Psoas muscle (tissue), 7 donors: ENCODE measurements at regions not wholly inside any gene's neighbourhood (a gene's known extent, or its start where the extent isn't known, plus 50 kb on each side); places are given as distances from the start of the nearest gene placed in this dataset.
"Not testable (repeated sequence)": the region's sequence is repeated elsewhere in the genome, so short reads cannot be mapped to it uniquely, and the experiment has no call there.

Experiments
- ATAC-seq, 4 donors: fragments of 200-7000 bp; cut with Tn5 transposase; one replicate each; pipeline ENCODE4 v1.9.1; 2020; ENCODE audit warnings: moderate library complexity in 3 of 4, mild to moderate bottlenecking in 2 of 4
- DNase-seq, 2 donors: peaks; one replicate each; pipeline ENCODE4 v3.0.0-alpha.2; 2020
- H3K27ac ChIP-seq: fragments of 200-600 bp; one replicate; pipeline ENCODE4 v1.8.0; 2022
- H3K27me3 ChIP-seq, 3 donors: fragments of 200-600 bp in 1 of 3; one replicate each; pipeline versions ENCODE4 v1.6.1 to v1.8.0; 2013 to 2022; ENCODE audit warnings: low read length in 2 of 3, mild to moderate bottlenecking in 2 of 3, moderate library complexity in 1 of 3; ENCODE audit not compliant: insufficient read depth in 3 of 3
- H3K36me3 ChIP-seq, 2 donors: fragments of 200-600 bp in 1 of 2; one replicate each; pipeline versions ENCODE4 v1.6.1 to v1.8.0; 2013 to 2022; ENCODE audit warnings: low read depth in 1 of 2, mild to moderate bottlenecking in 1 of 2, moderate library complexity in 1 of 2; ENCODE audit not compliant: insufficient read depth in 1 of 2
- H3K4me1 ChIP-seq: fragments of 200-600 bp; one replicate; pipeline ENCODE4 v1.8.0; 2022
- H3K4me3 ChIP-seq: fragments of 200-600 bp; one replicate; pipeline ENCODE4 v1.8.0; 2022; ENCODE audit warnings: mild to moderate bottlenecking
- H3K9me3 ChIP-seq: fragments of 200-600 bp; one replicate; pipeline ENCODE4 v1.8.0; 2022
- CTCF ChIP-seq: fragments of 200-600 bp; IDR thresholded peaks from one replicate; pipeline ENCODE4 v1.8.0; 2022; ENCODE audit warnings: antibody characterized with exemption
- WGBS, 3 donors: extraction: QIAGEN DNeasy Blood & Tissue Kit; methylation state at CpG; one replicate each; pipeline versions ENCODE4 v1.1.6 to v1.1.7; 2013; 5-methylcytosine and 5-hydroxymethylcytosine counted together
- intact Hi-C, 2 donors: fragments of 100-400 bp; cut with DNase I; formaldehyde crosslinking; loops; one replicate each; pipeline versions ENCODE4 v1.11.0 to v1.14.2; 2022
- donor health status: healthy with polysubstance abuse.
- donor health status: DM: no; HTN: no; CAD: no; lungs with moderate emphysema.
- donor health status: Bipolar disorder and iron deficiency.
- donor health status: healthy.
- donor health status: DM: yes; HTN: yes; CAD: no.
- donor health status: DM: no; HTN: no; CAD: no.
- donor health status: DM: yes; HTN: yes; CAD: no.

- Histone ChIP-seq H3K4me3 (no peak overlapping the region), H3K27me3 (peaks cover 0 to 13% (median 1%) of the 10 kb centered on the region in 3 donors), H3K27ac (no peak overlapping the region), H3K4me1 (no peaks in the 10 kb centered on the region), H3K9me3 (no peaks in the 10 kb centered on the region), H3K36me3 (no peaks in the 10 kb centered on the region)
- TF ChIP-seq CTCF: no peak
- ATAC-seq (no peak), DNase-seq (no peak)
- intact Hi-C loops: no loop called here
- 56 to 69% (median 61%) methylated on average over 13 to 14 of the region's 14 CpGs for WGBS, 3 donors
Measured at GRCh38 chr4:3605491-3605890, 73.3 kb upstream of the LRPAP1 start.

- WGBS, 3 donors: 72 to 81% (median 78%) methylated on average over 11 of the region's 11 CpGs
- H3K36me3 ChIP-seq, DNase-seq, H3K4me3 ChIP-seq, H3K9me3 ChIP-seq, intact Hi-C loops, ATAC-seq, H3K4me1 ChIP-seq, H3K27ac ChIP-seq: not testable (repeated sequence)
- H3K27me3 ChIP-seq: peaks cover 0 to 13% (median 1%) of the 10 kb centered on the region in 3 donors
Measured at GRCh38 chr4:3602886-3603645, 70.8 kb upstream of the LRPAP1 start.

- peaks cover 0 to 13% (median 1%) of the 10 kb centered on the region in 3 donors for H3K27me3 ChIP-seq
- H3K36me3 ChIP-seq: no peaks in the 10 kb centered on the region
- 89 to 98% (median 94%) methylated on average over 3 of the region's 3 CpGs for WGBS, 3 donors
- DNase-seq: no peak
- no peak overlapping the region for H3K27ac ChIP-seq
- no peaks in the 10 kb centered on the region for H3K4me1 ChIP-seq
- ATAC-seq: no peak
- TF ChIP-seq CTCF: no peak
- intact Hi-C loops: no loop called here
- no peak overlapping the region for H3K4me3 ChIP-seq
- H3K9me3 ChIP-seq: no peaks in the 10 kb centered on the region
Measured at GRCh38 chr4:3601992-3602391, 69.8 kb upstream of the LRPAP1 start.

GRCh38 chr4:3601108-3601690 is 69.0 kb upstream of the LRPAP1 start:
- ATAC-seq, DNase-seq, H3K4me3 ChIP-seq, H3K36me3 ChIP-seq, H3K4me1 ChIP-seq, H3K27ac ChIP-seq, intact Hi-C loops, H3K9me3 ChIP-seq: not testable (repeated sequence)
- peaks cover 0 to 13% (median 1%) of the 10 kb centered on the region in 3 donors for H3K27me3 ChIP-seq
- 72 to 81% (median 80%) methylated on average over 11 to 12 of the region's 12 CpGs for WGBS, 3 donors

- H3K27me3 ChIP-seq: peaks cover 0 to 11% (median 1%) of the 10 kb centered on the region in 3 donors
- intact Hi-C loops: no loop called here
- ATAC-seq (no peak), DNase-seq (no peak)
- H3K36me3 ChIP-seq: no peaks in the 10 kb centered on the region
- no peak for TF ChIP-seq CTCF
- 38 to 49% (median 48%) methylated on average over 9 of the region's 9 CpGs for WGBS, 3 donors
- H3K27ac ChIP-seq: no peak overlapping the region
- no peaks in the 10 kb centered on the region for H3K9me3 ChIP-seq
- no peaks in the 10 kb centered on the region for H3K4me1 ChIP-seq
- H3K4me3 ChIP-seq: no peak overlapping the region
Measured at GRCh38 chr4:3599951-3600350, 67.7 kb upstream of the LRPAP1 start.
